ENCODE measurements at regions not wholly inside any gene's neighbourhood (a gene's known extent, or its start where the extent isn't known, plus 50 kb on each side); places are given as distances from the start of the nearest gene placed in this dataset.

DNA sequence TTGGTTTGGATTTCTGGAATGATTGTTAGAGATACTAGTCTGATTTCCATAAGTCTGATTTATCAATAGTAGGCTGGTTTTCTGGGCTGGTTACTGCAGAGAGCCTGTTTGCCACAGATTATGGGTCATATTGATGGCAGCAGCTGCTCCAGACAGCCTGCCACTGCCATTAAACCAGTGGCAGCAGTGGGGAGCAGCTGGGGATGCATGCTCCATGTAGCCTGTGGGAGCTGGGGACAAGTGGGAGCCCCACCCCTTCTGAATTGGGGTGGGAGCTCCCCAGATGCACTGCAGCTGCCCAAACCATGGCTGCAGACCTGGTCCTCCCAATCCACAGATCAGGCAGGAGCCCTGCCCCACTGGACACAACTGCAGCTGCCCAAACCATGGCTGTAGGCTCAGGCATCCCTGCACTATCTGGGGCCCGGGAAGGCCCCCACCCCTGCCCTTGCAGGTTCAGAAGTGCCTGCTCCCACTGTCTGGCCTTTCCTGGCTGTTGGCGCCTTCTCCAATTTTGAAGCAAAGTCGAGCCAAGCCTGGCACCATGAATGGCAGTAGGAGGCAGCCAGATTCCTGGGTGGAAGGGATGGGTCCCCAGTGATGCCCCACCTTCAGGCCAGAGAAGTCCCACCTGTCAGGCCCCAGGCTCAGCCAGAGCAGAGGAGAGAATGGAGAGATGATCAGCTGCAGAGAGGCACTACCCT is 402.9 kb upstream of the TYRP1 start:
- TF ChIP-seq POLR2A (IDR thresholded peaks at IDR 0.05) = no peak
- TF ChIP-seq, protein P1, sequence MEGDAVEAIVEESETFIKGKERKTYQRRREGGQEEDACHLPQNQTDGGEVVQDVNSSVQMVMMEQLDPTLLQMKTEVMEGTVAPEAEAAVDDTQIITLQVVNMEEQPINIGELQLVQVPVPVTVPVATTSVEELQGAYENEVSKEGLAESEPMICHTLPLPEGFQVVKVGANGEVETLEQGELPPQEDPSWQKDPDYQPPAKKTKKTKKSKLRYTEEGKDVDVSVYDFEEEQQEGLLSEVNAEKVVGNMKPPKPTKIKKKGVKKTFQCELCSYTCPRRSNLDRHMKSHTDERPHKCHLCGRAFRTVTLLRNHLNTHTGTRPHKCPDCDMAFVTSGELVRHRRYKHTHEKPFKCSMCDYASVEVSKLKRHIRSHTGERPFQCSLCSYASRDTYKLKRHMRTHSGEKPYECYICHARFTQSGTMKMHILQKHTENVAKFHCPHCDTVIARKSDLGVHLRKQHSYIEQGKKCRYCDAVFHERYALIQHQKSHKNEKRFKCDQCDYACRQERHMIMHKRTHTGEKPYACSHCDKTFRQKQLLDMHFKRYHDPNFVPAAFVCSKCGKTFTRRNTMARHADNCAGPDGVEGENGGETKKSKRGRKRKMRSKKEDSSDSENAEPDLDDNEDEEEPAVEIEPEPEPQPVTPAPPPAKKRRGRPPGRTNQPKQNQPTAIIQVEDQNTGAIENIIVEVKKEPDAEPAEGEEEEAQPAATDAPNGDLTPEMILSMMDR (IDR thresholded peaks at IDR 0.05) = no peak

Data from heart left ventricle (tissue), 13 donors.